IMR-90 (cell line): ENCODE measurements at regions not wholly inside any gene's neighbourhood (a gene's known extent, or its start where the extent isn't known, plus 50 kb on each side); places are given as distances from the start of the nearest gene placed in this dataset.

ENCODE experiments used
- ATAC-seq: fragments of 200-7000 bp; cut with Tn5 transposase; 2 replicates; pipeline ENCODE4 v1.9.1; 2020; ENCODE audit warnings: low read depth, mild to moderate bottlenecking, moderate library complexity
- BruUV-seq: library from RNA; stranded (reverse); fragments of 400-500 nt; replicated peaks from 2 replicates; lab custom pipeline; 2021; lab: Mats Ljungman, UMichigan
- CTCF ChIA-PET: fragments of 300-600 bp; formaldehyde crosslinking; extraction: SDS; loops from one replicate; lab custom pipeline; 2021; ENCODE audit warnings: antibody characterized with exemption; lab: Yijun Ruan, JAX
- POLR2A ChIA-PET: fragments of 300-600 bp; sonication (Branson Sonifier 250); formaldehyde crosslinking; loops from one replicate; lab custom pipeline; 2022; ENCODE audit warnings: antibody characterized with exemption; ENCODE audit not compliant: unreplicated experiment; lab: Charles Lee
- DNase-seq: peaks from one replicate; pipeline ENCODE4 v3.0.0; 2013
- H2AFZ ChIP-seq: replicated peaks from 2 replicates; pipeline ENCODE3; 2013; ENCODE audit warnings: low read length, mild to moderate bottlenecking; ENCODE audit not compliant: poor library complexity
- H2AK5ac ChIP-seq: 2 replicates; pipeline ENCODE4 v1.6.1; 2013; ENCODE audit warnings: low read depth, low read length, inconsistent platforms
- H2AK9ac ChIP-seq: replicated peaks from 2 replicates; pipeline ENCODE3; 2013; ENCODE audit warnings: mild to moderate bottlenecking, low read depth, low read length, moderate library complexity; ENCODE audit not compliant: poor library complexity
- H2BK120ac ChIP-seq: 2 replicates; pipeline ENCODE4 v1.6.1; 2013; ENCODE audit warnings: low read depth, low read length, inconsistent platforms
- H2BK15ac ChIP-seq: 3 replicates; pipeline ENCODE4 v1.6.1; 2013; ENCODE audit warnings: low read depth, low read length, inconsistent platforms
- H2BK20ac ChIP-seq: 2 replicates; pipeline ENCODE4 v1.6.1; 2013; ENCODE audit warnings: low read depth, mild to moderate bottlenecking, inconsistent platforms, low read length, moderate library complexity
- H2BK5ac ChIP-seq: 2 replicates; pipeline ENCODE4 v1.6.1; 2013; ENCODE audit warnings: mild to moderate bottlenecking, low read depth, low read length, inconsistent platforms; ENCODE audit not compliant: poor library complexity, severe bottlenecking
- H3K14ac ChIP-seq: replicated peaks from 2 replicates; pipeline ENCODE4 v1.6.1; 2013; ENCODE audit warnings: low read depth, low read length, inconsistent platforms
- H3K18ac ChIP-seq: 2 replicates; pipeline ENCODE4 v1.6.1; 2013; ENCODE audit warnings: low read depth, low read length, control low read depth
- H3K23ac ChIP-seq: 2 replicates; pipeline ENCODE4 v1.6.1; 2013; ENCODE audit warnings: low read depth, low read length, inconsistent platforms
- H3K27ac ChIP-seq: 2 replicates; pipeline ENCODE4 v1.5.1; 2013; ENCODE audit warnings: mild to moderate bottlenecking, control low read depth, low read length; ENCODE audit not compliant: insufficient read depth
- H3K27me3 ChIP-seq: 2 replicates; pipeline ENCODE4 v1.6.1; 2013; ENCODE audit warnings: low read length; ENCODE audit not compliant: control insufficient read depth, insufficient read depth
- H3K36me3 ChIP-seq: 2 replicates; pipeline ENCODE4 v1.6.1; 2013; ENCODE audit warnings: low read length, mixed read lengths; ENCODE audit not compliant: control insufficient read depth, insufficient read depth
- H3K4ac ChIP-seq: 2 replicates; pipeline ENCODE4 v1.6.1; 2013; ENCODE audit warnings: low read depth, low read length, inconsistent platforms
- H3K4me1 ChIP-seq: 2 replicates; pipeline ENCODE4 v1.6.1; 2013; ENCODE audit warnings: low read length, mixed read lengths; ENCODE audit not compliant: control insufficient read depth, insufficient read depth
- H3K4me2 ChIP-seq: 2 replicates; pipeline ENCODE4 v1.6.1; 2013; ENCODE audit warnings: low read depth, mild to moderate bottlenecking, control low read depth, low read length, moderate library complexity
- H3K4me3 ChIP-seq: 2 replicates; pipeline ENCODE4 v1.5.1; 2013; ENCODE audit warnings: low read depth, mild to moderate bottlenecking, control low read depth, low read length, moderate library complexity; ENCODE audit not compliant: insufficient read depth
- H3K56ac ChIP-seq: 2 replicates; pipeline ENCODE4 v1.6.1; 2013; ENCODE audit warnings: low read length, inconsistent platforms; ENCODE audit not compliant: insufficient read depth; ENCODE audit errors: extremely low read depth
- H3K79me1 ChIP-seq, 2 experiments: 2 replicates each; pipeline ENCODE4 v1.6.1; 2013; ENCODE audit warnings: low read length in 2 of 2, inconsistent platforms in 1 of 2, low read depth in 1 of 2
- H3K9ac ChIP-seq: 2 replicates; pipeline ENCODE4 v1.6.1; 2013; ENCODE audit warnings: low read depth, low read length, control low read depth
- H3K9me1 ChIP-seq: 2 replicates; pipeline ENCODE4 v1.6.1; 2013; ENCODE audit warnings: low read length, inconsistent platforms; ENCODE audit not compliant: insufficient read depth
- H3K9me3 ChIP-seq: 2 replicates; pipeline ENCODE4 v1.6.1; 2013; ENCODE audit warnings: low read length; ENCODE audit not compliant: control insufficient read depth, insufficient read depth
- H4K20me1 ChIP-seq: 2 replicates; pipeline ENCODE4 v1.6.1; 2013; ENCODE audit warnings: low read length, inconsistent platforms; ENCODE audit not compliant: insufficient read depth
- H4K5ac ChIP-seq: 2 replicates; pipeline ENCODE4 v1.6.1; 2013; ENCODE audit warnings: mild to moderate bottlenecking, low read depth, low read length, control low read depth
- H4K8ac ChIP-seq, 2 experiments: 2 replicates each; pipeline ENCODE4 v1.6.1; 2013; ENCODE audit warnings: low read depth in 2 of 2, low read length in 2 of 2, control low read depth in 1 of 2, inconsistent platforms in 1 of 2
- H4K91ac ChIP-seq: 2 replicates; pipeline ENCODE4 v1.6.1; 2013; ENCODE audit warnings: low read depth, low read length, inconsistent platforms; ENCODE audit not compliant: insufficient read depth
- CTCF ChIP-seq: conservative IDR thresholded peaks from 2 replicates; pipeline ENCODE4 v1.5.1; 2012; ENCODE audit warnings: mild to moderate bottlenecking, low read depth, low read length, improper control_type of control experiment
- MAZ ChIP-seq: IDR thresholded peaks from 2 replicates; pipeline ENCODE4 v1.6.1; 2012; ENCODE audit warnings: low read depth, mild to moderate bottlenecking, low read length, improper control_type of control experiment, moderate library complexity, borderline replicate concordance
- SMC3 ChIP-seq: fragments of 150-350 bp; IDR thresholded peaks from 2 replicates; pipeline ENCODE4 v1.6.1; 2016; ENCODE audit warnings: low read depth, mild to moderate bottlenecking, antibody characterized with exemption, low read length, moderate library complexity
- WGBS, 2 experiments: methylation state at CpG; one replicate each; pipeline versions ENCODE4 v1.1.5 to v1.1.7; 2013; ENCODE audit warnings: missing lambda C conversion rate in 2 of 2; ENCODE audit not compliant: insufficient read length in 1 of 2; ENCODE audit errors: extremely low coverage in 2 of 2; 5-methylcytosine and 5-hydroxymethylcytosine counted together
- dilution Hi-C: fragments of 300-500 bp; cut with HindIII; formaldehyde crosslinking; loops from one replicate; pipeline ENCODE4 v1.14.3; 2018; ENCODE audit warnings: low sequenced_read_pairs; ENCODE audit not compliant: unreplicated experiment
- in situ Hi-C: fragments of 300-500 bp; cut with MboI; formaldehyde crosslinking; loops from 3 replicates; pipeline ENCODE4 v1.14.3; 2019; ENCODE audit warnings: low sequenced_read_pairs, inconsistent platforms, mixed read lengths
- intact Hi-C: fragments of 100-400 bp; cut with micrococcal nuclease; formaldehyde crosslinking; loops from 2 replicates; pipeline ENCODE4 v1.10.0; 2022

- 0 out of 3 replicates have a peak overlapping the region, but pooled peaks have one; percentile 70 for H2BK15ac ChIP-seq
- no peak overlapping the region for H3K9ac ChIP-seq
- no peak overlapping the region for H3K56ac ChIP-seq
- no peak overlapping the region for H2AFZ ChIP-seq
- DNase-seq (no peak), ATAC-seq (no peak)
- no peak overlapping the region for H3K23ac ChIP-seq
- TF ChIP-seq MAZ (no peak), SMC3 (0 out of 2 replicates have a peak, but pooled peaks have one; percentile 28), CTCF (0 out of 2 replicates have a peak, but pooled peaks have one; percentile 25)
- no peak overlapping the region for H3K18ac ChIP-seq
- H3K27me3 ChIP-seq: no peaks in the 10 kb centered on the region
- WGBS, 2 experiments: no CpG with 5 or more reads among the region's 2 CpGs
- no peaks in the 10 kb centered on the region for H3K79me1 ChIP-seq
- H3K4me1 ChIP-seq: no peaks in the 10 kb centered on the region
- no peaks in the 10 kb centered on the region for H4K20me1 ChIP-seq
- H3K27ac ChIP-seq: no peak overlapping the region
- ChIA-PET CTCF (no interaction called here), POLR2A (no interaction called here)
- in situ Hi-C loops (no loop called here), dilution Hi-C loops (no loop called here), intact Hi-C loops (no loop called here)
- no peak overlapping the region for H2AK5ac ChIP-seq
- no peak overlapping the region for H3K4me2 ChIP-seq
- no peak overlapping the region for H2AK9ac ChIP-seq
- no peak overlapping the region for H3K14ac ChIP-seq
- H3K4me3 ChIP-seq: no peak overlapping the region
- peaks cover 4% of the 10 kb centered on the region for H3K9me3 ChIP-seq
- H2BK5ac ChIP-seq: no peak overlapping the region
- H4K91ac ChIP-seq: 0 out of 2 replicates have a peak overlapping the region, but pooled peaks have one; percentile 5
- no TSS peak for BruUV-seq
- no peak overlapping the region; the same call in 1 of the 2 replicates for H4K5ac ChIP-seq
- H3K36me3 ChIP-seq: no peaks in the 10 kb centered on the region
- no peak overlapping the region for H3K4ac ChIP-seq
- no peak overlapping the region for H2BK20ac ChIP-seq
- peak overlapping the region; percentile 30; the same call in 1 of the 2 replicates for H2BK120ac ChIP-seq
- no peak overlapping the region; a peak in 1 of 4 replicates for H4K8ac ChIP-seq
- H3K9me1 ChIP-seq: no peaks in the 10 kb centered on the region; the same call in 1 of the 2 replicates
These were observed 267.3 kb upstream of the DUSP10 start for GRCh38 chr1:222009105-222009730.
